Activated CD8-positive, alpha-beta T cell treated with anti-CD3 and anti-CD28 coated beads, Interleukin-2, amount 10 ng/mL, durations not matched to agents 7 days and 5 days (primary cell): ENCODE measurements at regions not wholly inside any gene's neighbourhood (a gene's known extent, or its start where the extent isn't known, plus 50 kb on each side); places are given as distances from the start of the nearest gene placed in this dataset.

Source experiments
- ATAC-seq: fragments of 150-1000 bp; cut with Tn5 transposase; one replicate; pipeline ENCODE4 v1.10.0; 2021; ENCODE audit warnings: moderate library complexity
- CTCF ChIA-PET: fragments of 350-600 bp; sonication (Branson Sonifier 250); formaldehyde crosslinking; loops from one replicate; lab custom pipeline; 2021; ENCODE audit warnings: antibody characterized with exemption; lab: Charles Lee
- POLR2A ChIA-PET: fragments of 350-600 bp; sonication (Branson Sonifier 250); formaldehyde crosslinking; loops from one replicate; lab custom pipeline; 2021; ENCODE audit warnings: antibody characterized with exemption; lab: Charles Lee
- DNase-seq: peaks from one replicate; pipeline ENCODE4 v3.0.0-alpha.2; 2020
- H3K27ac Mint-ChIP-seq: one replicate; pipeline ENCODE4 v1.8.0; 2021; ENCODE audit warnings: mild to moderate bottlenecking, mixed read lengths
- H3K27me3 Mint-ChIP-seq: one replicate; pipeline ENCODE4 v1.8.0; 2021; ENCODE audit warnings: low read depth, mixed read lengths
- H3K36me3 Mint-ChIP-seq: one replicate; pipeline ENCODE4 v1.8.0; 2021; ENCODE audit warnings: low read depth, mixed read lengths
- H3K4me1 Mint-ChIP-seq: one replicate; pipeline ENCODE4 v1.8.0; 2021; ENCODE audit warnings: low read depth, mixed read lengths
- H3K4me3 Mint-ChIP-seq: one replicate; pipeline ENCODE4 v1.8.0; 2021; ENCODE audit warnings: mild to moderate bottlenecking, mixed read lengths
- H3K9me3 Mint-ChIP-seq: one replicate; pipeline ENCODE4 v1.8.0; 2022; ENCODE audit warnings: mixed read lengths; ENCODE audit not compliant: insufficient read depth

GRCh38 chr2:42925742-42926433 lies 133.5 kb upstream of the HAAO start:
- ChIA-PET CTCF (no interaction called here), POLR2A (no interaction called here)
- ATAC-seq (no peak), DNase-seq (no peak)
- no peak overlapping the region for H3K4me3 Mint-ChIP-seq
- H3K27ac Mint-ChIP-seq: no peak overlapping the region
- H3K36me3 Mint-ChIP-seq: no peaks in the 10 kb centered on the region
- H3K4me1 Mint-ChIP-seq: peaks cover 4% of the 10 kb centered on the region
- no peaks in the 10 kb centered on the region for H3K9me3 Mint-ChIP-seq
- H3K27me3 Mint-ChIP-seq: no peaks in the 10 kb centered on the region

- DNase-seq (no peak), ATAC-seq (no peak)
- no peaks in the 10 kb centered on the region for H3K36me3 Mint-ChIP-seq
- CTCF ChIA-PET: interaction anchor here (0.8 to 2.4 kb wide), 3 partner anchors 8 to 96 kb away, joined by 4 to 7 read pairs (median 4); no protein-coding TSS in a partner anchor
- H3K27me3 Mint-ChIP-seq: no peaks in the 10 kb centered on the region
- peaks cover 4% of the 10 kb centered on the region for H3K4me1 Mint-ChIP-seq
- no peak overlapping the region for H3K4me3 Mint-ChIP-seq
- POLR2A ChIA-PET: interaction anchor here (0.5 to 0.6 kb wide), 2 partner anchors 18 to 559 kb away, joined by 3 read pairs; no protein-coding TSS in a partner anchor
- H3K27ac Mint-ChIP-seq: no peak overlapping the region
- no peaks in the 10 kb centered on the region for H3K9me3 Mint-ChIP-seq
These were observed 132.1 kb upstream of the HAAO start for GRCh38 chr2:42924418-42924886.

- Mint-ChIP-seq H3K9me3 (no peaks in the 10 kb centered on the region), H3K27me3 (no peaks in the 10 kb centered on the region), H3K4me1 (peaks cover 4% of the 10 kb centered on the region), H3K4me3 (no peak overlapping the region), H3K36me3 (no peaks in the 10 kb centered on the region), H3K27ac (no peak overlapping the region)
- ChIA-PET POLR2A (interaction anchor here (0.5 kb wide), 1 partner anchor 559 kb away, joined by 3 read pairs; no protein-coding TSS in a partner anchor), CTCF (interaction anchor here (0.8 to 2.4 kb wide), 3 partner anchors 9 to 95 kb away, joined by 4 to 7 read pairs (median 4); no protein-coding TSS in a partner anchor)
- ATAC-seq: no peak
- DNase-seq: no peak
These were observed 131.4 kb upstream of the HAAO start for GRCh38 chr2:42923580-42924417.

GRCh38 chr2:42922790-42923579 lies 130.6 kb upstream of the HAAO start:
- Mint-ChIP-seq H3K4me3 (no peak overlapping the region), H3K4me1 (peaks cover 4% of the 10 kb centered on the region), H3K36me3 (no peaks in the 10 kb centered on the region), H3K27me3 (no peaks in the 10 kb centered on the region), H3K9me3 (no peaks in the 10 kb centered on the region), H3K27ac (no peak overlapping the region)
- no peak for ATAC-seq
- ChIA-PET POLR2A (no interaction called here), CTCF (interaction anchor here (1.5 to 2.4 kb wide), 2 partner anchors 64 to 95 kb away, joined by 4 to 7 read pairs; no protein-coding TSS in a partner anchor)
- DNase-seq: no peak

GRCh38 chr2:42922293-42922692 lies 129.9 kb upstream of the HAAO start:
- ChIA-PET CTCF (interaction anchor here (2.4 kb wide), 1 partner anchor 63 kb away, joined by 7 read pairs; no protein-coding TSS in a partner anchor), POLR2A (no interaction called here)
- Mint-ChIP-seq H3K9me3 (no peaks in the 10 kb centered on the region), H3K4me1 (peaks cover 4% of the 10 kb centered on the region), H3K27ac (no peak overlapping the region), H3K4me3 (no peak overlapping the region), H3K27me3 (no peaks in the 10 kb centered on the region), H3K36me3 (no peaks in the 10 kb centered on the region)
- DNase-seq (no peak), ATAC-seq (no peak)

- CTCF ChIA-PET: interaction anchor here (0.6 kb wide), 1 partner anchor 134 kb away, joined by 3 read pairs; no protein-coding TSS in a partner anchor
These were observed 129.3 kb upstream of the HAAO start for GRCh38 chr2:42921721-42922120.

GRCh38 chr2:42921147-42921520 lies 128.8 kb upstream of the HAAO start:
- Mint-ChIP-seq H3K4me3 (no peak overlapping the region), H3K9me3 (no peaks in the 10 kb centered on the region), H3K4me1 (peaks cover 4% of the 10 kb centered on the region), H3K36me3 (no peaks in the 10 kb centered on the region), H3K27me3 (peaks cover 2% of the 10 kb centered on the region), H3K27ac (no peak overlapping the region)
- DNase-seq: no peak
- no peak for ATAC-seq
- ChIA-PET POLR2A (no interaction called here), CTCF (interaction anchor here (0.6 kb wide), 1 partner anchor 134 kb away, joined by 3 read pairs; no protein-coding TSS in a partner anchor)

More at GRCh38 chr2:42921721-42922120, 129.3 kb upstream of the HAAO start:
- Mint-ChIP-seq H3K4me3 (no peak overlapping the region), H3K4me1 (peaks cover 4% of the 10 kb centered on the region), H3K36me3 (no peaks in the 10 kb centered on the region), H3K27me3 (peaks cover 2% of the 10 kb centered on the region), H3K9me3 (no peaks in the 10 kb centered on the region), H3K27ac (no peak overlapping the region)
- DNase-seq: no peak
- ATAC-seq: no peak
- POLR2A ChIA-PET: no interaction called here

- no peak overlapping the region for H3K4me3 Mint-ChIP-seq
- peaks cover 4% of the 10 kb centered on the region for H3K4me1 Mint-ChIP-seq
- no peak overlapping the region for H3K27ac Mint-ChIP-seq
- ChIA-PET POLR2A (interaction anchor here (0.5 kb wide), 1 partner anchor 1473 kb away, joined by 4 read pairs; no protein-coding TSS in a partner anchor), CTCF (no interaction called here)
- peaks cover 2% of the 10 kb centered on the region for H3K27me3 Mint-ChIP-seq
- no peaks in the 10 kb centered on the region for H3K36me3 Mint-ChIP-seq
- ATAC-seq (no peak), DNase-seq (no peak)
- no peaks in the 10 kb centered on the region for H3K9me3 Mint-ChIP-seq
These were observed 128.2 kb upstream of the HAAO start for GRCh38 chr2:42920446-42921146.

- Mint-ChIP-seq H3K27ac (no peak overlapping the region), H3K36me3 (no peaks in the 10 kb centered on the region), H3K4me3 (no peak overlapping the region), H3K27me3 (peaks cover 2% of the 10 kb centered on the region), H3K4me1 (peaks cover 2% of the 10 kb centered on the region), H3K9me3 (no peaks in the 10 kb centered on the region)
- no peak for ATAC-seq
- ChIA-PET CTCF (no interaction called here), POLR2A (no interaction called here)
- DNase-seq: no peak
These were observed 126.4 kb upstream of the HAAO start for GRCh38 chr2:42918671-42919318.

- no peaks in the 10 kb centered on the region for H3K9me3 Mint-ChIP-seq
- no peak for DNase-seq
- ATAC-seq: no peak
- H3K27ac Mint-ChIP-seq: no peak overlapping the region
- ChIA-PET POLR2A (no interaction called here), CTCF (no interaction called here)
- peaks cover 3% of the 10 kb centered on the region for H3K4me1 Mint-ChIP-seq
- no peak overlapping the region for H3K4me3 Mint-ChIP-seq
- H3K36me3 Mint-ChIP-seq: no peaks in the 10 kb centered on the region
- peaks cover 2% of the 10 kb centered on the region for H3K27me3 Mint-ChIP-seq
These were observed 125.7 kb upstream of the HAAO start for GRCh38 chr2:42918041-42918440.
